Stomach (tissue), 4 donors: ENCODE measurements at regions not wholly inside any gene's neighbourhood (a gene's known extent, or its start where the extent isn't known, plus 50 kb on each side); places are given as distances from the start of the nearest gene placed in this dataset.

Experiments used
- CTCF ChIP-seq, 7 experiments: fragments of 450-650 bp in 4 of 7; fragments of 200-600 bp in 3 of 7; sonication (generic) in 3 of 7; IDR thresholded peaks; one replicate each; pipeline ENCODE4 v1.5.1; 2016 to 2019; ENCODE audit warnings: antibody characterized with exemption in 7 of 7, control low read depth in 2 of 7, mild to moderate bottlenecking in 1 of 7
- EP300 ChIP-seq: sonication (generic); formaldehyde crosslinking; IDR thresholded peaks from one replicate; pipeline ENCODE4 v1.6.1; 2017; ENCODE audit warnings: antibody characterized with exemption
- POLR2A ChIP-seq, 4 donors: fragments of 450-650 bp; IDR thresholded peaks; one replicate each; pipeline ENCODE4 v1.6.1; 2016; ENCODE audit warnings: antibody characterized with exemption in 4 of 4, control low read depth in 2 of 4, mild to moderate bottlenecking in 1 of 4, moderate library complexity in 1 of 4
- POLR2AphosphoS5 ChIP-seq, 3 donors: sonication (generic); formaldehyde crosslinking; IDR thresholded peaks; one replicate each; pipeline ENCODE4 v1.6.1; 2016; ENCODE audit warnings: antibody characterized with exemption in 3 of 3

GRCh38 chr3:34683851-34684250 lies 885.4 kb downstream of the PDCD6IP start:
- peak in 5 of 7 experiments; percentile 21 to 43 (median 30) for TF ChIP-seq CTCF (IDR thresholded peaks at IDR 0.05)
- no peak for TF ChIP-seq EP300
- no peak for TF ChIP-seq POLR2AphosphoS5 (IDR thresholded peaks at IDR 0.05)
- TF ChIP-seq POLR2A (IDR thresholded peaks at IDR 0.05), result no peak
